GM19372 (cell line): ENCODE measurements at regions not wholly inside any gene's neighbourhood (a gene's known extent, or its start where the extent isn't known, plus 50 kb on each side); places are given as distances from the start of the nearest gene placed in this dataset.
"Not testable (repeated sequence)": the region's sequence is repeated elsewhere in the genome, so short reads cannot be mapped to it uniquely, and the experiment has no call there.

ENCODE experiments used
- ATAC-seq: cut with Tn5 transposase; IDR thresholded peaks from one replicate; pipeline ENCODE4 v1.9.1; 2021; ENCODE audit warnings: mild to moderate bottlenecking, low read depth, moderate library complexity; ENCODE audit not compliant: unreplicated experiment

GRCh38 chr22:22754961-22755777 is 110.8 kb downstream of the GGTLC2 start:
- no peak for ATAC-seq

- no peak for ATAC-seq
Observed at GRCh38 chr22:22755778-22756100, 111.3 kb downstream of the GGTLC2 start.

GRCh38 chr22:22756109-22756508 is 111.7 kb downstream of the GGTLC2 start:
- ATAC-seq = no peak

GRCh38 chr22:22756551-22757201 is 112.3 kb downstream of the GGTLC2 start:
- ATAC-seq = not testable (repeated sequence)

GRCh38 chr22:22758101-22758807 is 113.8 kb downstream of the GGTLC2 start:
- ATAC-seq = not testable (repeated sequence)

GRCh38 chr22:22759371-22759770 is 115.0 kb downstream of the GGTLC2 start:
- ATAC-seq = no peak

GRCh38 chr22:22759889-22760546 is 115.6 kb downstream of the GGTLC2 start:
- ATAC-seq = no peak

- no peak for ATAC-seq
Observed at GRCh38 chr22:22761606-22761962, 117.2 kb downstream of the GGTLC2 start.

- ATAC-seq = no peak
Observed at GRCh38 chr22:22761963-22762772, 117.8 kb downstream of the GGTLC2 start.

- ATAC-seq = no peak
Observed at GRCh38 chr22:22763512-22763911, 119.1 kb downstream of the GGTLC2 start.

- ATAC-seq = no peak
Observed at GRCh38 chr22:22764085-22764484, 119.7 kb downstream of the GGTLC2 start.

- ATAC-seq = no peak
Observed at GRCh38 chr22:22767876-22768602, 119.6 kb upstream of the IGLL5 start.

- ATAC-seq = no peak
Observed at GRCh38 chr22:22768885-22769284, 118.7 kb upstream of the IGLL5 start.

- ATAC-seq = no peak
Observed at GRCh38 chr22:22769434-22770279, 118.0 kb upstream of the IGLL5 start.

GRCh38 chr22:22770280-22770871 is 117.2 kb upstream of the IGLL5 start:
- no peak for ATAC-seq

GRCh38 chr22:22770881-22771280 is 116.7 kb upstream of the IGLL5 start:
- ATAC-seq = no peak

GRCh38 chr22:22771696-22772377 is 115.8 kb upstream of the IGLL5 start:
- ATAC-seq = no peak

- ATAC-seq = no peak
Observed at GRCh38 chr22:22772396-22772795, 115.2 kb upstream of the IGLL5 start.
